SK-N-MC (cell line): ENCODE measurements at regions not wholly inside any gene's neighbourhood (a gene's known extent, or its start where the extent isn't known, plus 50 kb on each side); places are given as distances from the start of the nearest gene placed in this dataset.

Source experiments
- DNase-seq: peaks from one replicate; pipeline ENCODE4 v3.0.0-alpha.2; 2011; ENCODE audit warnings: low read depth, low spot score
- H3K27ac ChIP-seq: fragments of 200-600 bp; sonication (generic); 2 replicates; pipeline ENCODE4 v1.5.1; 2016; ENCODE audit warnings: mixed run types
- H3K36me3 ChIP-seq: fragments of 200-600 bp; sonication (generic); 2 replicates; pipeline ENCODE4 v1.6.1; 2017; ENCODE audit warnings: antibody characterized with exemption, low read length, mixed read lengths; ENCODE audit not compliant: insufficient read depth
- H3K4me3 ChIP-seq: fragments of 200-600 bp; sonication (generic); 2 replicates; pipeline ENCODE4 v1.5.1; 2016
- H3K9ac ChIP-seq: fragments of 200-600 bp; sonication (generic); 2 replicates; pipeline ENCODE4 v1.8.0; 2017; ENCODE audit warnings: mixed run types, mixed read lengths; ENCODE audit not compliant: insufficient read length
- H3K9me3 ChIP-seq: fragments of 200-600 bp; sonication (generic); 2 replicates; pipeline ENCODE4 v1.6.1; 2017; ENCODE audit warnings: low read depth, mild to moderate bottlenecking, antibody characterized with exemption, low read length, moderate library complexity, mixed read lengths
- EZH2 ChIP-seq: fragments of 200-600 bp; sonication (generic); IDR thresholded peaks from one replicate; pipeline ENCODE4 v1.6.1; 2017; ENCODE audit warnings: antibody characterized with exemption
- FOXP2 ChIP-seq: optimal IDR thresholded peaks from 2 replicates; pipeline ENCODE3; 2011; ENCODE audit warnings: mild to moderate bottlenecking, moderate library complexity; ENCODE audit not compliant: insufficient read depth; ENCODE audit errors: extremely low read length, control extremely low read depth
- POLR2AphosphoS5 ChIP-seq: IDR thresholded peaks from 2 replicates; pipeline ENCODE4 v1.6.1; 2012; ENCODE audit warnings: mild to moderate bottlenecking, low read depth, low read length, borderline replicate concordance

GRCh38 chr20:51100617-51101016 is 77.7 kb upstream of the KCNG1 start:
- no peaks in the 10 kb centered on the region for H3K36me3 ChIP-seq
- no peak overlapping the region for H3K9ac ChIP-seq
- no peak for TF ChIP-seq EZH2
- TF ChIP-seq POLR2AphosphoS5 = no peak
- TF ChIP-seq FOXP2 = no peak
- no peak overlapping the region for H3K4me3 ChIP-seq
- no peak overlapping the region for H3K27ac ChIP-seq
- DNase-seq = no peak
- no peaks in the 10 kb centered on the region for H3K9me3 ChIP-seq

DNA sequence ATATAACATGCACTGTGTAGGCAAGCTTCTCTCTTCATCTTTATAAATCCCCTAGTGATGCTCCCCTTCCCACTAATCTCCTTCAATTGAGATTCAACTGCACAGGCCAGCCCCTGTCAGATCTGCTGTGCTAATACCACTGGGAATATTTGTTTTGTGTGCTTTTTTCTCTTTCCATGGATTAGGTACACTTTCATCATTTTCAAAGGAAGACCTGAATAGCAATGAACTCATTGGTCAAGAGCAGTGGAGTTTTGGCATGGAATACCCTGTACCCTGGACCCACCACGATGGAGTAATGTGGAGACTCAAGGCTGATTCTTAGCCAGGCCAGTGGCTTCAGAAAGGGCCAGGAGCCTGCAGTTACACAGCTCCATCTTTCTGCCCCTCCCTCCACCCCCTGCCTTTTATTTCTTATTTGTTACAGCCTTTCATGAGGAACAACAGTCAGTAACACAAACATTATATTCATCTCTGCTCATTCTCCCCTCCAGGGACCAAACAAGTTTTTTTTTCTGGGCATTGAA is 75.4 kb upstream of the KCNG1 start:
- H3K9me3 ChIP-seq = no peaks in the 10 kb centered on the region
- H3K27ac ChIP-seq = no peak overlapping the region
- H3K9ac ChIP-seq = no peak overlapping the region
- no peak for DNase-seq
- no peak overlapping the region for H3K4me3 ChIP-seq
- TF ChIP-seq EZH2 = no peak
- no peak for TF ChIP-seq POLR2AphosphoS5
- no peak for TF ChIP-seq FOXP2
- no peaks in the 10 kb centered on the region for H3K36me3 ChIP-seq

DNA sequence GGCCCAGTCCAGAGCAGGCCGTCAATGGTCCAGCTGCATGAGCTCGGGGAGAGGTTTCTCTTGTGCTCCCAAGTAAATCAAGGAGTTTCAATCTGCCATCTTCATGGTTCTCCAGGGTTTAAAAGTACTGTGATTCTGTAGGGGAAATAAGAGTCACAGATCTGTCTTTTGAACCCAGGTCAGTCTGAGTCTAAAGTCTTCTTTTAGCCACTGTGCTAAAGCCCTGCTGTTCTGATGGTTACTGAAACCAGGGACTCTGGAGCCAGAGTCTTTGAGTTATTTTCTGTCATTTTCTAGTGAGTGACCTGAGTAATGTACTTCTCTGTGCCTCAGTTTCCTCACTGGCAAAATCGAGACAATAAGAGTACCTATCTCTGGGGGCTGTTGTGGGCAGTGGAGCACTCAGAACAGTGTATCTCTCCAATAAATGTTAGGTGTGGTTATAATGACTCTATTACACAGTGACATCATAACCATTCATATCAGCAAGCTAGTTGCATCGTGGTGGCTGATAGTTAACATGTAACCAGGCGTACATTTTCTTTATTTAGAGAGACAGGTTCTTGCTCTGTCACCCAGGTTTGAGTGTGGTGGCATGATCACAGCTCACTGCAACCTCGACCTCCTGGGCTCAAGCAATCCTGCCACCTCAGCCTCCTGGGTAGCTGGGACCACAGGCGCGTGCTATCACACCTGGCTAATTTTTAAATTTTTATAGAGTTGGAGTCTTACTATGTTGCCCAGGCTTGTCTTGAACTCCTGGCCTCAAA is 74.6 kb upstream of the KCNG1 start:
- H3K36me3 ChIP-seq = no peaks in the 10 kb centered on the region
- H3K27ac ChIP-seq = no peak overlapping the region
- no peaks in the 10 kb centered on the region for H3K9me3 ChIP-seq
- H3K9ac ChIP-seq = no peak overlapping the region
- no peak overlapping the region for H3K4me3 ChIP-seq
- DNase-seq = no peak
- TF ChIP-seq POLR2AphosphoS5 = no peak
- no peak for TF ChIP-seq FOXP2
- no peak for TF ChIP-seq EZH2

DNA sequence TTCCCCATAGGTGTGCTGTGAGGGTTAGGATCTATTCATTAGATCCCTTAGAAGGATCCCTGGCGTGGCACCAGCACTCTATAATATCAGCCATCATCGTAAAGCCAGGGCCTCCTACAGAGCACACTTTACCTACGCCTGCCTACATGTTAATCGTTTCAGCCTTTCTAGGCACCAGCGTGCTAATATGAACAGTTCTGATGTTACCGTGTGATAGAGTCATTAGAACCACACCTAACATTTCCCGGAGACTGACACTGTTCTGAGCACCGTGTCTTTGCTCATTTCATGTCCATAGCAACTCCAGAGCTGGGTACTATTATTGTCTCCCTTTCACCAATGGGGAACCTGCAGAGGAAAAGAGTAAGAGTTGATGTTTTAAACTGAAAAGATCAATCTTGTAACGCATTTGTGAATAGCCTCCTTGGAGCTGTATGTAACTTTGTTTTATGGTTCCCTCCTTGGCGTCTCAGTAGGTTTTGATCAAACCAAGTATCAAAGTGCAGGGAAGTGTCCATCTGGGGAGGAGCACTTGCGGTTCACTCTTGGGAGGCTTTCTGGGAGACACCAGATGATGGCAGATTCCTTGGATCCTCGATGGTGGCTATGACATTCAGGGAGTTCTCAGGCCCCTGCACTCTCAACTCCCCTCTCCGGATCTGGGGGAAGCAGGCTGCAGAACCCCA is 73.8 kb upstream of the KCNG1 start:
- H3K27ac ChIP-seq = no peak overlapping the region
- no peaks in the 10 kb centered on the region for H3K9me3 ChIP-seq
- no peak for DNase-seq
- H3K9ac ChIP-seq = no peak overlapping the region
- H3K4me3 ChIP-seq = no peak overlapping the region
- H3K36me3 ChIP-seq = no peaks in the 10 kb centered on the region
- TF ChIP-seq POLR2AphosphoS5 = no peak
- no peak for TF ChIP-seq FOXP2
- no peak for TF ChIP-seq EZH2

GRCh38 chr20:51095633-51096521 is 73.0 kb upstream of the KCNG1 start:
- no peak for TF ChIP-seq EZH2
- TF ChIP-seq POLR2AphosphoS5 = no peak
- TF ChIP-seq FOXP2 = no peak
- Histone ChIP-seq H3K27ac (no peak overlapping the region), H3K4me3 (no peak overlapping the region), H3K9ac (no peak overlapping the region), H3K9me3 (no peaks in the 10 kb centered on the region), H3K36me3 (no peaks in the 10 kb centered on the region)
- DNase-seq = no peak

DNA sequence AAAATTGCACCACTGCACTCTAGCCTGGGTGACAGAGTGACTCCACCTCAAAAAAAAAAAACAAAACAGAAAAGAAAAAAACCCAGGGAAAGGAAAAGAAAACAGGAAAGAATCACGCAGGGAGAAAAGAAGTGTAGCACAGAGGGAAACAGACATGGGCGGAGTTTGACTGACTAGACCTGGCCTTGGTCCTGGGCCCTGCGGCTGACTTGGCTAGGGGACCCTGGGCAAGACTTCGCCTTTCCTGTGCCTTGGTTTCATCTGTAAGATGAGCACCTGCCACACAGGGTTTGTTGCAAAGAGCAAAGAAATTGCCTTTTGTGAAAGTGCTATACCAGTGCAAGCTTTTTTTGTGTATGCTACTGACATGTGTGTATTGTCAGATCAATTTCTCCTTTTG is 71.3 kb upstream of the KCNG1 start:
- H3K36me3 ChIP-seq = no peaks in the 10 kb centered on the region

DNA sequence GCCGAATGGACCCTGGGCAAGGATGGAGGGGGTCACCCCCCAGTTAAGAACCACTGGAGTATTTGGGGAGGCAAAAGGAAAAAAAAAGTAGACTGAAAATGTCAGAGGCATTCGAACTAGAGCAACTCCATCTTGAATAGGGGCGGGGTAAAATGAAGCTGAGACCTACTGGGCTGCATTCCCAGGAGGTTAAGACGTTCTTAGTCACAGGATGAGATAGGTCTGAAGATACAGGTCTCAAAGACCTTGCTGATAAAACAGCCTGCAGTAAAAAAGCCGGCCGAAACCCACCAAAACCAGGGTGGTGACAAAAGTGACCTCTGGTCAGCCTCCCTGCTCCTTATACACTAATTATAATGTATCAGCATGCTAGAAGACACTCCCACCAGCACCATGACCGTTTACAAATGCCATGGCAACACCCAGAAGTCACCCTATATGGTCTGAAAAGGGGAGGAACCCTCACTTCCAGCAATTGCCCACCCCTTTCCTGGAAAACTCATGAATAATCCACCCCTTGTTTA is 70.4 kb upstream of the KCNG1 start:
- no peak overlapping the region for H3K27ac ChIP-seq
- no peak for DNase-seq
- no peak overlapping the region for H3K4me3 ChIP-seq
- TF ChIP-seq FOXP2 = no peak
- TF ChIP-seq EZH2 = no peak
- no peak for TF ChIP-seq POLR2AphosphoS5
- no peaks in the 10 kb centered on the region for H3K9me3 ChIP-seq
- H3K36me3 ChIP-seq = no peaks in the 10 kb centered on the region
- no peak overlapping the region for H3K9ac ChIP-seq

More for the DNA sequence above, 71.3 kb upstream of the KCNG1 start:
- no peak for DNase-seq
- H3K4me3 ChIP-seq = no peak overlapping the region
- H3K9ac ChIP-seq = no peak overlapping the region
- no peaks in the 10 kb centered on the region for H3K9me3 ChIP-seq
- TF ChIP-seq POLR2AphosphoS5 = no peak
- no peak for TF ChIP-seq EZH2
- TF ChIP-seq FOXP2 = no peak
- H3K27ac ChIP-seq = no peak overlapping the region

DNA sequence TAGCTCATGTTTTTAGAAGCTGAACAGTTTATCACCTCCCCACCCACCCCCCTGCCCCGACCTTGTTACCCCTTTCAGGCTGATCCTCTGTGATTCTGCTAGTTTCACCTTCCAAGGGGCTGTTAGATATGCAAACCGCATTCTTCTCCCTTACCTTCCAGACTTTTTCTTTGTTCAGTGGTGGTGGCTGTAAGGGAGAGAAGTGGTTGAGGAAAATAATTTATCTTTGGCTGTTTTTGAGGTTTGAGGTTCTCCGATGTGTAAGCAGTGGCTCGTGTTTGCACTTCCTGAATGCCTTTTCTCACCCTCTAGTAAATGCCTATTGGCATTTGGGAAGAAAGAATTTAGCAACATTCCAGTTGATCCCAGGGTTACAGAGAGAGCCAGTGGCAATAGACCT is 69.4 kb upstream of the KCNG1 start:
- H3K4me3 ChIP-seq = peak overlapping the region; percentile 25
- no peak overlapping the region for H3K9ac ChIP-seq
- DNase-seq = no peak
- no peaks in the 10 kb centered on the region for H3K36me3 ChIP-seq
- H3K9me3 ChIP-seq = no peaks in the 10 kb centered on the region
- TF ChIP-seq POLR2AphosphoS5 (no peak), FOXP2 (no peak), EZH2 (no peak)
- H3K27ac ChIP-seq = no peak overlapping the region
